ENCODE measurements at regions not wholly inside any gene's neighbourhood (a gene's known extent, or its start where the extent isn't known, plus 50 kb on each side); places are given as distances from the start of the nearest gene placed in this dataset.
A peak's percentile ranks its signal among the peaks of the same experiment; 100 is the strongest.

GRCh38 chr19:23855676-23856075 lies 59.0 kb upstream of the ZNF726 start:
- no peak for DNase-seq (ENCODE audit: low read depth in 2 of 2)

GRCh38 chr19:23851966-23852365 lies 62.7 kb upstream of the ZNF726 start:
- DNase-seq (ENCODE audit: low read depth in 2 of 2), result no peak

GRCh38 chr19:23832717-23833327 lies 74.1 kb upstream of the ZNF681 start:
- DNase-seq (ENCODE audit: low read depth in 2 of 2), result no peak

GRCh38 chr19:23823952-23824389 lies 65.3 kb upstream of the ZNF681 start:
- DNase-seq (ENCODE audit: low read depth in 2 of 2), result peak; percentile 3 to 14

- DNase-seq (ENCODE audit: low read depth in 2 of 2), result no peak
Observed at GRCh38 chr19:23822735-23823134, 64.0 kb upstream of the ZNF681 start.

- peak; percentile 24 to 28 for DNase-seq (ENCODE audit: low read depth in 2 of 2)
Observed at GRCh38 chr19:23817519-23817918, 58.8 kb upstream of the ZNF681 start.

- DNase-seq (ENCODE audit: low read depth in 2 of 2), result no peak
Observed at GRCh38 chr19:23810496-23810895, 51.8 kb upstream of the ZNF681 start.
